K562 (cell line): ENCODE measurements at regions not wholly inside any gene's neighbourhood (a gene's known extent, or its start where the extent isn't known, plus 50 kb on each side); places are given as distances from the start of the nearest gene placed in this dataset.

ENCODE experiments used
- EZH2 ChIP-seq: IDR thresholded peaks from 2 replicates; pipeline ENCODE4 v1.6.1; 2012; ENCODE audit warnings: low read depth, mild to moderate bottlenecking, inconsistent platforms, low read length, borderline replicate concordance
- KLF16 ChIP-seq: IDR thresholded peaks from 2 replicates; pipeline ENCODE4 v1.6.1; 2016; ENCODE audit warnings: antibody characterized with exemption
- MAZ ChIP-seq, 2 experiments: fragments of 450-650 bp in 1 of 2; sonication (generic) in 1 of 2; formaldehyde crosslinking; IDR thresholded peaks in 1 of 2; conservative IDR thresholded peaks in 1 of 2; 2 replicates each; pipeline versions ENCODE4 v1.4.0 to v1.5.0; 2020; ENCODE audit warnings: mild to moderate bottlenecking in 1 of 2, missing genetic modification reagents in 1 of 2
- MECOM ChIP-seq: fragments of 250-450 bp; sonication (Bioruptor Pico); IDR thresholded peaks from 2 replicates; pipeline ENCODE4 v1.8.0; 2022; ENCODE audit warnings: inconsistent platforms
- NFATC3 ChIP-seq: fragments of 450-650 bp; IDR thresholded peaks from 2 replicates; pipeline ENCODE4 v1.6.1; 2017; ENCODE audit warnings: mild to moderate bottlenecking
- OTX1 ChIP-seq: fragments of 450-650 bp; formaldehyde crosslinking; IDR thresholded peaks from 2 replicates; pipeline ENCODE4 v1.4.0; 2022; ENCODE audit warnings: mild to moderate bottlenecking
- PREB ChIP-seq: sonication (generic); formaldehyde crosslinking; IDR thresholded peaks from 2 replicates; pipeline ENCODE4 v1.8.1; 2023; ENCODE audit warnings: mild to moderate bottlenecking, missing genetic modification reagents
- PTTG1 ChIP-seq: fragments of 450-650 bp; IDR thresholded peaks from 2 replicates; pipeline ENCODE4 v1.6.1; 2016; ENCODE audit warnings: low read depth, mild to moderate bottlenecking, missing genetic modification characterization, missing compliant biosample characterization
- SIN3A ChIP-seq, 2 experiments: fragments of 150-350 bp in 1 of 2; IDR thresholded peaks; 2 replicates each; pipeline ENCODE4 v1.6.1; 2011 to 2016; ENCODE audit warnings: borderline replicate concordance in 2 of 2, low read depth in 2 of 2, low read length in 2 of 2, mild to moderate bottlenecking in 2 of 2, moderate library complexity in 2 of 2; ENCODE audit not compliant: control insufficient read depth in 1 of 2
- SMARCA5 ChIP-seq: fragments of 450-650 bp; IDR thresholded peaks from 2 replicates; pipeline ENCODE4 v1.6.1; 2016
- SMC3 ChIP-seq: conservative IDR thresholded peaks from 2 replicates; pipeline ENCODE4 v1.6.1; 2011; ENCODE audit warnings: low read depth, low read length, improper control_type of control experiment; ENCODE audit not compliant: insufficient read depth
- SREBF1 ChIP-seq: fragments of 150-350 bp; IDR thresholded peaks from 2 replicates; pipeline ENCODE4 v1.6.1; 2014; ENCODE audit warnings: antibody characterized with exemption, low read depth, low read length, borderline replicate concordance
- SRSF1 ChIP-seq: fragments of 200-400 bp; formaldehyde crosslinking; IDR thresholded peaks from 2 replicates; pipeline ENCODE4 v1.6.1; 2017; ENCODE audit warnings: mild to moderate bottlenecking, low read depth, low read length, moderate library complexity
- ZBTB34 ChIP-seq: fragments of 250-450 bp; sonication (Bioruptor Pico); IDR thresholded peaks from 2 replicates; pipeline ENCODE4 v1.8.0; 2021; ENCODE audit warnings: mild to moderate bottlenecking, moderate library complexity
- ZKSCAN8 ChIP-seq: fragments of 200-800 bp; sonication (Bioruptor generic); IDR thresholded peaks from 2 replicates; pipeline ENCODE4 v1.6.1; 2016; ENCODE audit warnings: missing genetic modification characterization, missing compliant biosample characterization
- ZMIZ1 ChIP-seq, 2 experiments: fragments of 150-350 bp in 1 of 2; IDR thresholded peaks; 2 replicates each; pipeline ENCODE4 v1.6.1; 2012 to 2016; ENCODE audit warnings: low read depth in 2 of 2, low read length in 2 of 2, mild to moderate bottlenecking in 1 of 2, moderate library complexity in 1 of 2
- ZNF507 ChIP-seq: conservative IDR thresholded peaks from 2 replicates; pipeline ENCODE4 v1.6.1; 2017; ENCODE audit warnings: missing genetic modification characterization, missing compliant biosample characterization
- ZNF75A ChIP-seq: fragments of 450-650 bp; formaldehyde crosslinking; IDR thresholded peaks from 2 replicates; pipeline ENCODE4 v1.4.0; 2020; ENCODE audit warnings: mild to moderate bottlenecking

GRCh38 chr17:68759343-68760140 lies 158.4 kb upstream of the FAM20A start (continued):
- TF ChIP-seq MECOM (no peak), OTX1 (no peak), MAZ (CRISPR knock-in tag; conservative IDR thresholded peaks at IDR 0.05 in 1 of 2, IDR thresholded peaks at IDR 0.05 in 1 of 2) (peak in 1 of 2 experiments; percentile 28; a peak in 1 of 4 replicates), PTTG1 (no peak), SIN3A (IDR thresholded peaks at IDR 0.05; ENCODE audit: borderline replicate concordance in 2 of 2, control insufficient read depth in 1 of 2, low read depth in 2 of 2, low read length in 2 of 2) (no peak), ZNF75A (CRISPR knock-in tag) (no peak), SMARCA5 (no peak), SMC3 (peak; percentile 87), ZBTB34 (CRISPR knock-in tag) (no peak), SRSF1 (no peak), ZNF507 (tag) (no peak), ZKSCAN8 (CRISPR knock-in tag) (no peak), NFATC3 (no peak), KLF16 (no peak), SREBF1 (no peak), EZH2 (no peak), ZMIZ1 (IDR thresholded peaks at IDR 0.05; ENCODE audit: low read depth in 2 of 2, low read length in 2 of 2) (no peak), PREB (CRISPR knock-in tag) (no peak)
